Esophagus squamous epithelium (tissue), 5 donors: ENCODE measurements at regions not wholly inside any gene's neighbourhood (a gene's known extent, or its start where the extent isn't known, plus 50 kb on each side); places are given as distances from the start of the nearest gene placed in this dataset.

Source experiments
- DNase-seq: peaks from one replicate; lab custom pipeline; 2025; lab: John Stamatoyannopoulos, UW
- H3K27ac ChIP-seq, 4 donors: fragments of 200-600 bp; sonication (generic); one replicate each; pipeline ENCODE4 v1.5.1; 2016 to 2019; ENCODE audit warnings: mild to moderate bottlenecking in 1 of 4
- H3K27me3 ChIP-seq, 4 donors: fragments of 200-600 bp; sonication (generic); 1 replicate in 3 of 4; 2 replicates in 1 of 4; pipeline versions ENCODE4 v1.5.1 to v1.6.0; 2017 to 2021; ENCODE audit warnings: antibody characterized with exemption in 1 of 4
- H3K36me3 ChIP-seq, 3 donors: fragments of 200-600 bp; sonication (generic); one replicate each; pipeline ENCODE4 v1.5.1; 2016 to 2019
- H3K4me1 ChIP-seq, 3 donors: fragments of 200-600 bp; sonication (generic); one replicate each; pipeline ENCODE4 v1.5.1; 2017 to 2019
- H3K4me3 ChIP-seq, 4 donors: fragments of 200-600 bp; sonication (generic); 1 replicate in 3 of 4; 2 replicates in 1 of 4; pipeline ENCODE4 v1.5.1; 2016 to 2019; ENCODE audit warnings: mild to moderate bottlenecking in 2 of 4, moderate library complexity in 1 of 4
- H3K9me3 ChIP-seq, 3 donors: fragments of 200-600 bp; sonication (generic); one replicate each; pipeline ENCODE4 v1.5.1; 2016 to 2019
- POLR2A ChIP-seq, 4 donors: fragments of 450-650 bp; IDR thresholded peaks; one replicate each; pipeline ENCODE4 v1.6.1; 2017; ENCODE audit warnings: antibody characterized with exemption in 4 of 4, mild to moderate bottlenecking in 4 of 4, moderate library complexity in 3 of 4
- WGBS, 2 donors: methylation state at CpG; one replicate each; pipeline ENCODE4 v1.1.5; 2018; 5-methylcytosine and 5-hydroxymethylcytosine counted together
- intact Hi-C: fragments of 100-400 bp; cut with DNase I; formaldehyde crosslinking; loops from one replicate; pipeline ENCODE4 v1.15.0; 2022
- TF ChIP-seq, protein P1 (sequence below), 6 experiments: fragments of 450-650 bp in 4 of 6; fragments of 200-600 bp in 2 of 6; sonication (generic) in 2 of 6; IDR thresholded peaks; one replicate each; pipeline ENCODE4 v1.5.1; 2016 to 2019; ENCODE audit warnings: antibody characterized with exemption in 6 of 6, mild to moderate bottlenecking in 4 of 6, moderate library complexity in 4 of 6
- donor health status: DM: yes; HTN: yes; CAD: no.

DNA sequence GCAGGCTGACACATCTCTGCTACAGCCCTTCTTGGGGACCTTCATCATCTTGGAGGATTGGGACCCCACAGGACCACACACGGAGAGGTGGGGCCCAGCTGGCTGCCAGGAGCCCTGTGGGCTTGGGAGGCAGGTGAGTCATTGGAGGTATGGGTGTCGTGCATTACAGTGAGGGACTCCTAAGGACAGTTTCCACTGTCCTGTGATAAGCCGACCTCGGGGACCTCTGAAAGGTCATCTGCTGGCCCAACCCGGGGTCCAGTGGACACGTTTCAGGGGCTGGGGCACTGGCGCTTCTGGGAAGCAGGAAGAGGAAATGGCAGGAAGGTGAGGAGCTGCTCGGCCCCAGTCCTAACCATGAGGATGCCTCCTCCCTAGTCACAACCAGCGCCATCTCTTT lies 238.0 kb downstream of the BCL11B start:
- no peak for DNase-seq
- Histone ChIP-seq H3K36me3 (no peaks in the 10 kb centered on the region), H3K4me3 (no peak overlapping the region), H3K27me3 (no peaks in the 10 kb centered on the region), H3K27ac (no peak overlapping the region), H3K4me1 (peaks cover 16 to 23% (median 17%) of the 10 kb centered on the region in 3 donors), H3K9me3 (no peaks in the 10 kb centered on the region)
- 75% methylated on average over 8 to 9 of the region's 9 CpGs for WGBS, 2 donors
- TF ChIP-seq, protein P1, sequence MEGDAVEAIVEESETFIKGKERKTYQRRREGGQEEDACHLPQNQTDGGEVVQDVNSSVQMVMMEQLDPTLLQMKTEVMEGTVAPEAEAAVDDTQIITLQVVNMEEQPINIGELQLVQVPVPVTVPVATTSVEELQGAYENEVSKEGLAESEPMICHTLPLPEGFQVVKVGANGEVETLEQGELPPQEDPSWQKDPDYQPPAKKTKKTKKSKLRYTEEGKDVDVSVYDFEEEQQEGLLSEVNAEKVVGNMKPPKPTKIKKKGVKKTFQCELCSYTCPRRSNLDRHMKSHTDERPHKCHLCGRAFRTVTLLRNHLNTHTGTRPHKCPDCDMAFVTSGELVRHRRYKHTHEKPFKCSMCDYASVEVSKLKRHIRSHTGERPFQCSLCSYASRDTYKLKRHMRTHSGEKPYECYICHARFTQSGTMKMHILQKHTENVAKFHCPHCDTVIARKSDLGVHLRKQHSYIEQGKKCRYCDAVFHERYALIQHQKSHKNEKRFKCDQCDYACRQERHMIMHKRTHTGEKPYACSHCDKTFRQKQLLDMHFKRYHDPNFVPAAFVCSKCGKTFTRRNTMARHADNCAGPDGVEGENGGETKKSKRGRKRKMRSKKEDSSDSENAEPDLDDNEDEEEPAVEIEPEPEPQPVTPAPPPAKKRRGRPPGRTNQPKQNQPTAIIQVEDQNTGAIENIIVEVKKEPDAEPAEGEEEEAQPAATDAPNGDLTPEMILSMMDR (IDR thresholded peaks at IDR 0.05), result no peak
- intact Hi-C loops, result no loop called here

DNA sequence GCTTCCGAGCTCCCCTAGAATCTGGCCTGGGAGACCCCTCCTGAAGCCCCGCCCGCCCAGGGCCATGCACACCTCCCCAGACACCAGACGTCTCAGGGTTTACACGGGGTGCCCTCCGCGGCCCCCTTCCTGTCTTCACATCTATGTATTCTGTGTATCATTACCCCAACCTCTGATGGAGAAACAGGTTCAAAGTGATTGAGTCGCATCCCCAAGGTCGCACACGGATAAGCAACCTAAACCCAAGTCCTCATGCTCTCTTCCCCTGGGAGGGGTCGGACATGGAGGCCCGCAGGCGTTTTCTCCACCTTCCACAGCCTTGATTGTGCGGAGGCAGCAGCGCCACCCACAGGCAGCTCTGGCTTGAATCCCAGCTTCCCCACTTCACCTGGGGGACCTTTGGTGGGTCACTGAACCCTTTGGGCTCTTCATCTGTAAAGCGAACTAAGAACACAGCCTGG lies 237.3 kb downstream of the BCL11B start:
- Histone ChIP-seq H3K36me3 (no peaks in the 10 kb centered on the region), H3K4me3 (no peak overlapping the region), H3K9me3 (no peaks in the 10 kb centered on the region), H3K27me3 (no peaks in the 10 kb centered on the region), H3K4me1 (peaks cover 17 to 23% (median 19%) of the 10 kb centered on the region in 3 donors), H3K27ac (peak overlapping the region in 2 of 4 donors; percentile 74 to 82)
- 87 to 95% methylated on average over 11 to 12 of the region's 16 CpGs for WGBS, 2 donors
- no peak for DNase-seq
- intact Hi-C loops, result no loop called here
- TF ChIP-seq POLR2A (IDR thresholded peaks at IDR 0.05), result no peak
- TF ChIP-seq, protein P1 (IDR thresholded peaks at IDR 0.05), result peak in 1 of 6 experiments; percentile 23

DNA sequence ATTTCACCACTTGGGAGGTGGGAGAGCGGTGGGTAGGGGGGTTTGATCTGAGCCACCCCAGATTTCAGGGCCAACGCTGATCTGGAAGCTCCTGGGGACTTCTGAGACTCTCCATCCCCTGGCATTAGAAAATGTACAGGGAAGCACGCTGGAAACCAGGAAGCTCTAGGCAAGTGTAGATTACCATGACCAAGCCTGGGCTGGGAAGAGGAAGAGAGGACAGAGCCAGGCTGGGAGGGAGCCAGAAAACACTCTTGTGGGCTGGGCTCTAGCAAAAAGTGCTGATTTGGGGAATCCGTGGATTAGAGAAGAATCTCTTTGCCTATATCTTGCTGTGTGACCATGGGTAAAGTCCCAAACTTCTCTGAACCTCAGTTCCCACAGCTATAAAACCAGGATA lies 236.7 kb downstream of the BCL11B start:
- Histone ChIP-seq H3K27me3 (no peaks in the 10 kb centered on the region), H3K27ac (peak overlapping the region; percentile 64 to 82 (median 70)), H3K4me3 (peak overlapping the region in 3 of 4 donors; percentile 28 to 55 (median 32)), H3K9me3 (no peaks in the 10 kb centered on the region), H3K36me3 (no peaks in the 10 kb centered on the region), H3K4me1 (peaks cover 17 to 23% (median 19%) of the 10 kb centered on the region in 3 donors)
- TF ChIP-seq POLR2A (IDR thresholded peaks at IDR 0.05), result no peak
- TF ChIP-seq, protein P1 (IDR thresholded peaks at IDR 0.05), result no peak
- WGBS, 2 donors, result 32 to 49% methylated on average over 4 of the region's 4 CpGs
- DNase-seq, result no peak
- intact Hi-C loops, result no loop called here

GRCh38 chr14:99035712-99036610 lies 236.0 kb downstream of the BCL11B start:
- H3K4me1 ChIP-seq, result peaks cover 17 to 23% (median 19%) of the 10 kb centered on the region in 3 donors

More at GRCh38 chr14:99035712-99036610, 236.0 kb downstream of the BCL11B start:
- intact Hi-C loops, result no loop called here
- peak; percentile 25 for DNase-seq
- no peaks in the 10 kb centered on the region for H3K9me3 ChIP-seq
- peak overlapping the region; percentile 64 to 82 (median 70) for H3K27ac ChIP-seq
- TF ChIP-seq, protein P1 (IDR thresholded peaks at IDR 0.05), result peak in 1 of 6 experiments; percentile 16
- no peak for TF ChIP-seq POLR2A (IDR thresholded peaks at IDR 0.05)
- WGBS, 2 donors, result 23 to 31% methylated on average over 6 to 9 of the region's 30 CpGs
- H3K4me3 ChIP-seq, result peak overlapping the region; percentile 21 to 55 (median 30)
- H3K36me3 ChIP-seq, result no peaks in the 10 kb centered on the region
- H3K27me3 ChIP-seq, result no peaks in the 10 kb centered on the region
